Spleen (tissue), 7 donors: ENCODE measurements at regions not wholly inside any gene's neighbourhood (a gene's known extent, or its start where the extent isn't known, plus 50 kb on each side); places are given as distances from the start of the nearest gene placed in this dataset.

Source experiments
- CTCF ChIP-seq, 11 experiments: fragments of 200-600 bp in 7 of 11; fragments of 450-650 bp in 4 of 11; sonication (generic) in 4 of 11; IDR thresholded peaks in 8 of 11; conservative IDR thresholded peaks in 3 of 11; 1 replicate in 7 of 11; 2 replicates in 4 of 11; pipeline versions ENCODE4 v1.4.0 to v1.8.0; 2016 to 2021; ENCODE audit warnings: antibody characterized with exemption in 11 of 11, inconsistent platforms in 4 of 11, mild to moderate bottlenecking in 1 of 11
- POLR2A ChIP-seq, 3 donors: fragments of 450-650 bp; IDR thresholded peaks; one replicate each; pipeline ENCODE4 v1.5.1; 2017; ENCODE audit warnings: antibody characterized with exemption in 3 of 3, mild to moderate bottlenecking in 1 of 3
- POLR2AphosphoS5 ChIP-seq, 3 donors: sonication (generic); formaldehyde crosslinking; IDR thresholded peaks; one replicate each; pipeline ENCODE4 v1.5.1; 2017; ENCODE audit warnings: antibody characterized with exemption in 3 of 3
- donor health status: DM: no; HTN: no; CAD: no; lungs with moderate emphysema.
- donor health status: DM: no; HTN: no; CAD: no.
- donor health status: DM: no; HTN: no; CAD: no.

- no peak for TF ChIP-seq POLR2A (IDR thresholded peaks at IDR 0.05)
- no peak for TF ChIP-seq CTCF (IDR thresholded peaks at IDR 0.05 in 8 of 11, conservative IDR thresholded peaks at IDR 0.05 in 3 of 11)
- TF ChIP-seq POLR2AphosphoS5 (IDR thresholded peaks at IDR 0.05) = no peak
These were observed 922.0 kb downstream of the NLGN4X start for GRCh38 chrX:5306654-5307121.
